Tibial nerve (tissue), 4 donors: ENCODE measurements at regions not wholly inside any gene's neighbourhood (a gene's known extent, or its start where the extent isn't known, plus 50 kb on each side); places are given as distances from the start of the nearest gene placed in this dataset.
"Not testable (repeated sequence)": the region's sequence is repeated elsewhere in the genome, so short reads cannot be mapped to it uniquely, and the experiment has no call there.

Experiments
- CTCF ChIP-seq, 5 experiments: fragments of 200-600 bp in 3 of 5; fragments of 450-650 bp in 2 of 5; sonication (generic) in 3 of 5; IDR thresholded peaks; one replicate each; pipeline ENCODE4 v1.5.1; 2016 to 2019; ENCODE audit warnings: antibody characterized with exemption in 5 of 5, mild to moderate bottlenecking in 3 of 5, moderate library complexity in 2 of 5
- EP300 ChIP-seq, 2 donors: sonication (generic); formaldehyde crosslinking; IDR thresholded peaks; one replicate each; pipeline ENCODE4 v1.6.1; 2017; ENCODE audit warnings: antibody characterized with exemption in 2 of 2, mild to moderate bottlenecking in 1 of 2

GRCh38 chr14:88986908-88987307, 162.5 kb downstream of the TTC8 start:
- not testable (repeated sequence) for TF ChIP-seq CTCF, EP300 (IDR thresholded peaks at IDR 0.05)
